Inflammatory macrophage (primary cell): ENCODE measurements at regions not wholly inside any gene's neighbourhood (a gene's known extent, or its start where the extent isn't known, plus 50 kb on each side); places are given as distances from the start of the nearest gene placed in this dataset.
"Not testable (repeated sequence)": the region's sequence is repeated elsewhere in the genome, so short reads cannot be mapped to it uniquely, and the experiment has no call there.

Experiments
- DNase-seq, 2 donors: peaks; one replicate each; pipeline ENCODE4 v3.0.0-alpha.2; 2020 to 2022

DNA sequence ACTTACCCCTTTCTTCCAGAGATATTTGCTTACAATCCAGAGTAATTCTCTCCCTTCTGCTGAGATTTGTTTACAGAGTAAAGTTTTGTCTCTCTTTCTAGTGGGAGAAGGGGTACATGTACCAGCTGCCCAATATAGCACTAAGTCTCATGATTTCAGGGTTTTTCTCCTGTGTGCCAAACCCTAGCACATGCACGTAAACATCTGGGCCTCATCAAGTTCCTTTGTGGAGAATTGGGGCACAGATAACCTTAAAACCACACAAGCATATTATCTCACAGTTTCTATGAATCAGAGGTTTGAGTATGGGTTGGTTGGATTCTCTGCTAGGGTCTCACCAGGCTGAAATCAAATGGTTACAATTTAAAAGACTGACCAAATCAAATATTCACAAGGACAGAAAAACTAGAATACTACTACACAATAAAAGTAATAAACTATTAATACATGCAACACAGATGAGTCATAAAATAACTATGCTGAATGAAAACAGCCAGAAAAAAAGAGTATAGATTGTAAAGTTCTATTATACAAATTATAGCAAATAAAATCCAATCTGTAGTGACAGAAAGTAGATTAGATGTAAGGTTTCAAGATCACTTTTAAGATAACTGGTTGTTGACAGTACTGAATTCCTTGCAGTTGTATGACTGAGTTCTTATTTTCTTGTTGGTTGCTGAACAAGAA is 347.4 kb upstream of the PTBP2 start:
- DNase-seq = no peak

- DNase-seq = no peak
These were observed 344.7 kb upstream of the PTBP2 start for GRCh38 chr1:96376846-96377245.

DNA sequence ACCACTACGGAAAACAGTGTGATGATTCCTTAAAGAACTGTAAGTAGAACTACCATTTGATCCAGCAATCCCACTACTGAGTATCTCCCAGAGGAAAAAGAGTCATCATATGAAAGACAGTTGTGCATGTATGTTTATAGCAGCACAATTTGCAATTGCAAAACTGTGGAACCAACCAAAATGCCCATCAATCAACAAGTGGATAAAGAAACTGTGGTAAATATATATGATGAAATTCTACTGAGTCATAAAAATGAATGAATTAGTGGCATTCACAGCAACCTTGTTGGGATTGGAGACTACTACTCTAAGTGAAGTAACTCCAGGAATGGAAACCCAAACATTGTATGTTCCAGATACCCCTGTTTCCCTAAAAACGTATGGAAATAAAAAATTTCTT is 337.0 kb upstream of the PTBP2 start:
- no peak for DNase-seq

DNA sequence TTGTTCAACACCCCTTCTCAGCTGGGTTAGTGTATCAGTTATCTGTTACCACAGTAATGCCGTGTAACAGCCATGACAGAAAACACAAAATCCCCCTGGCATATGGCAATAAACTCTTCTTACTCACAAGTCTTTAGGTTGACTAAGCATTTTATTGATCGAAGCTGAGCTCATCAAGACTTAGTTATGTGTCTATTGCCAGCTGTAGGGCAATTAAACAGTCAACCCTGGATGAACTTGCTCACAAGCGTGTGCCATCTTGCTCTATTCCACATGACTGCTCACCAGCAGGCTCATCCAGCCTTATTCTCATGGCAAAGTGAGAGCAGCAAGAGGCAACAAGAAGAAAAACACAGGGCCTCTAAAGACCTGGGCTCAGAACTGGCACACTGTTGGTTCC is 333.8 kb upstream of the PTBP2 start:
- no peak for DNase-seq

DNA sequence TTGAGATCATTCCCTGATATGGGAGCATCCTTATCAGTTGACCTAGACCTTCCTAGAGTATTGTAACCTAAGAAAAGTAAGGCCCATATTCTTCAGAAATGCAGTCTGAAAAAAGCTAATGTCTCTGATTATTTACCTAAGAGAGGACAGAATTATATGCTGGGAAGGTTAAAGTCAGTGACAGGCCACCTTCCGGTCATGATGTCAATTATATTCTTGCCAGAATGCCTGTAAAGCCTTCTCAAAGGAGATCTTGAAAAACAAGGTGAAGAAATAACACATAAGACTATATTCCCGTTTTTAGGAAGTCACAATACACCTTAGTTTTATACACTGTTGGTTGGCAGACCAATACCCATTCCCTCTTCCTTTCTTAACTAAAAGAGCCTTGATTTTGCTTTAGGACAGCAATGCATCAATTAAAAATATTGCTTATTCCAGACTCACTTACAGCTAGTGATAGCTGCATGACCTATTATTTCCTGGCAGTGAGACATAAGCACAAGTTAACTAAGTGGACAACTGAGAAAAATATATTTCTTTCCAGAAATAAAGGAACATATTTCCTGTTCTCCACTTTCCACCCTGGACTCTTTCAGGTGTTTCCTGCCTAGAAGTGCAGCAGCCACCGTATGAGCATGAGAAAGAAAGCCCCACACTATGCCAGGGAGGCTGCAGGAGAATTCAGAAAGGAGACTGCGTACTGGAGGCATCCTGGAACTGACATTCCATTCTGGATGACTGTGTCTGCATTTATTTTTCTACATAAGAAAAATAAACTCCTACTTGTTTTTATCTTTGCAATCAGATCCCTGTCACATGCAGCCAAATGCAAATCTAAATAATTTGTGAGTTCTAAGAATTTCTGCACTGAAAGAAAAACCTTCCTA is 332.9 kb upstream of the PTBP2 start:
- no peak for DNase-seq

DNA sequence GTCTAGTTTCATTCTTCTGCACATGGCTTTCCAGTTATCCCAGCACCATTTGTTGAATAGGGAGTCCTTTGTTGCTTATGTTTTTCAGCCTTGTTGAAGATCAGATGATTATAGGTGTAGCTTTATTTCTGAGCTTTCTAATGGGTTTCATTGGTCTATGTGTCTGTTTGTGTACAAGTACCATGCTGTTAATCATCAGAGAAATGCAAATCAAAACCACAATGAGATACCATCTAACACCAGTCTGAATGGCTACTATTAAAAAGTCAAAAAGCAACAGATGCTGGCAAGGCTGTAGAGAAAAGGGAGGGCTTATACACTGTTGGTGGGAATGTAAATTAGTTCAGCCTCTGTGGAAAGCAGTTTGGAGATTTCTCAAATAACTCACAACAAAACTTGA is 321.5 kb upstream of the PTBP2 start:
- DNase-seq = no peak

- no peak for DNase-seq
These were observed 312.5 kb upstream of the PTBP2 start for GRCh38 chr1:96409087-96409486.

- no peak for DNase-seq
These were observed 311.9 kb upstream of the PTBP2 start for GRCh38 chr1:96409689-96410088.

GRCh38 chr1:96411006-96411405 is 310.6 kb upstream of the PTBP2 start:
- no peak for DNase-seq

GRCh38 chr1:96414598-96414997 is 307.0 kb upstream of the PTBP2 start:
- DNase-seq = no peak

GRCh38 chr1:96416111-96416595 is 305.4 kb upstream of the PTBP2 start:
- DNase-seq = no peak

- no peak for DNase-seq
These were observed 304.7 kb upstream of the PTBP2 start for GRCh38 chr1:96416701-96417444.

- DNase-seq = no peak
These were observed 302.6 kb upstream of the PTBP2 start for GRCh38 chr1:96418969-96419368.

- no peak for DNase-seq
These were observed 296.7 kb upstream of the PTBP2 start for GRCh38 chr1:96424877-96425276.

DNA sequence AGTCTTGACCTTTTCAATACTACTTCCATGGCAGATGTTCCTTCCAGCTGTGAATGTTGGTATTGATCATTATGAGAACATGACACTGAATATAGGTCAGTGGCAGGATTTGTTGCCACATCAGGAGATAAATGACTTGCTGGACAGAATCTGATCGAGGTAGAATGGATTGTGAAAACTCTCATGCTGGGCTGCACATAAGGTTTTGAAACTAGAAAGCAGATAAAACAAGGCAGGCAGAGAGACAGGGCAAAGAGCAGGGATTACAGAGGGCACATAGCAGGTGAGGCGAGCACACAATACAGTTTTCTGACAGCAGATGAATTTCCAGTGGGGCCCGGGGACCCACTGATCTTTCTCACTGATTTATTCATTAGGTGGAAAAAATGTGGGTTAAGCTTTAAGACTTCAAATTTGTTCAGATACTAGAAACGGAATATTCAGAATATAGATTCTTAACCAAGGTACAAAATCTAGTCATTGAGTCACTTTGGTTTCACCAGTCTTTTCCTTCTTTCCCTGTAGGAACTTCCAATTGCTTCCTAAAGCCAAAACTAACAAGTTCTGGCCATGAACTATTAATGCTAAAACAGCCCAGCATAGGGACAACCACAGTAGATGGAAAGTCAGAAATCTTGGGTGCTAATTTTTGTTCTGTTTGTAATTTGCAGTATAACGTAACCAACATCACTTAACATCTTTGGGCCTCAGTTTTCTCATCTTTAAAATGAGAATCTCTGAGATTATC is 296.0 kb upstream of the PTBP2 start:
- DNase-seq = no peak

- no peak for DNase-seq
These were observed 294.0 kb upstream of the PTBP2 start for GRCh38 chr1:96427616-96428015.

DNA sequence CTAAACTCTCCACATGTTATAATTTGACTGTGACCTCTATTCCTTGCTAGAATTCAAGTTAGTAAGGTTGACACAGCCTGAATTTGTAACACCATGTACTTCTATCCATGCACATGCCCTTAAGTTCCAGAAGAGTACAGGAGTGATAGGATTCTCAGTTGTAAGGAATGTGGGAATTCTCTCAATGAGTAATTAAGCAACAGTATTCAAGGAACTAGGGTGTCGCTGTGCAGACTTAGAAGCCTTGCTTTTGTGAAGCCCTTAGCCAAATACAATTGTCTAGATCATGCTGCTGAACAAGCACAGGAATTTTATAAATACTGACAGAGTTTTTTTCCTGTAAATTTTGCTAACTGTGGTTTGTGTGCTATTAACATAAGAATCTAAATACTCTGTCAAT is 276.3 kb upstream of the PTBP2 start:
- no peak for DNase-seq

GRCh38 chr1:96464066-96464465 is 257.5 kb upstream of the PTBP2 start:
- no peak for DNase-seq

- DNase-seq = no peak
These were observed 257.1 kb upstream of the PTBP2 start for GRCh38 chr1:96464522-96464921.

GRCh38 chr1:96464991-96465390 is 256.6 kb upstream of the PTBP2 start:
- no peak for DNase-seq

GRCh38 chr1:96465441-96465840 is 256.1 kb upstream of the PTBP2 start:
- no peak for DNase-seq

DNA sequence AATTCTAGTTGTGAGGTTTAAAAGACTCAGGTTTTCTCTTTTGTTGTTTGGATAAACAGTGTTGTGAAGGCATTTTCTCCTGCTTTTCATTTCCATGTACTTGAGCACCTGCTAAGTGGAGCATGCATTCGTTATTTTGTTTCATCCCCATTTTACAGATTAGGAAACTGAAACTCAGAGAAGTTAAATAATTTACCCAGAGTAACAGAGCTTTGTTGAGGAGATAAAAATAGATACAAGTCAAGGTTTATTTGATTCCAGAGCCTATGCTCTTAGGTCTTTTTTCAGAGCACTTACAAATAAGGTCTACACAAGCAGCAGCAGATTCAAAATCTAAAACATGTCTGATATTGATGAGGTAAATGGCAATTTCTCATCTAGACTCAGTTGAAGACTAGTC is 254.7 kb upstream of the PTBP2 start:
- no peak for DNase-seq

DNA sequence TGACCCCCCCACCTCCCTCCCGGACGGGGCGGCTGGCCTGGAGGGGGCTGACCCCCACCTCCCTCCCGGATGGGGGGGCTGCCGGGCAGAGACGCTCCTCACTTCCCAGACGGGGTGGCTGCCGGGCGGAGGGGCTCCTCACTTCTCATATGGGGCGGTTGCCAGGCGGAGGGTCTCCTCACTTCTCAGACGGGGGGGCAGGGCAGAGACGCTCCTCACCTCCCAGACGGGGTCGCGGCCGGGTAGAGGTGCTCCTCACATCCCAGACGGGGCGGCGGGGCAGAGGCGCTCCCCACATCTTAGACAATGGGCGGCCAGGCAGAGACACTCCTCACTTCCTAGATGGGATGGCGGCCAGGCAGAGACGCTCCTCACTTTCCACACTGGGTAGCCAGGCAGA is 251.9 kb upstream of the PTBP2 start:
- DNase-seq = not testable (repeated sequence)
